ENCODE measurements at regions not wholly inside any gene's neighbourhood (a gene's known extent, or its start where the extent isn't known, plus 50 kb on each side); places are given as distances from the start of the nearest gene placed in this dataset.

DNA sequence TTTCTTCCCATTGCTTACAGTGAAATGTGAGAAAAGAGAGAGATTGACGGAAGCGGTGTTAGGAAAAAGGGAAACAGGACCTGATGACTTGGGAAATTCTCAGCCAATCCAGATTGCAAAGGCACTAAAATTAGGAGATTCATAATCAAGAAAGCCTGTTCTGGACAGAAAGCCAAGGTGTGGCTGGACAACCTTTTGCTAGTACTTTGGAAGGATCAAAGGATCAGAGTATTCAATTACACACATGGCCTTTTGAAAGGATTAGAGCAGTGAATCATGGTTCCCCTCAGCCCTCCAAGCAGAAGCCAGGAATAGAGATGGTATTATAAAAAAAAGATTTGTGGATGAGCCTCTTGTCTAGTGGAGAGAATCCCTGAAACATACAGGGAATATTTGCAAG, 669.8 kb upstream of the ADAMTS5 start:
- TF ChIP-seq, protein P1, sequence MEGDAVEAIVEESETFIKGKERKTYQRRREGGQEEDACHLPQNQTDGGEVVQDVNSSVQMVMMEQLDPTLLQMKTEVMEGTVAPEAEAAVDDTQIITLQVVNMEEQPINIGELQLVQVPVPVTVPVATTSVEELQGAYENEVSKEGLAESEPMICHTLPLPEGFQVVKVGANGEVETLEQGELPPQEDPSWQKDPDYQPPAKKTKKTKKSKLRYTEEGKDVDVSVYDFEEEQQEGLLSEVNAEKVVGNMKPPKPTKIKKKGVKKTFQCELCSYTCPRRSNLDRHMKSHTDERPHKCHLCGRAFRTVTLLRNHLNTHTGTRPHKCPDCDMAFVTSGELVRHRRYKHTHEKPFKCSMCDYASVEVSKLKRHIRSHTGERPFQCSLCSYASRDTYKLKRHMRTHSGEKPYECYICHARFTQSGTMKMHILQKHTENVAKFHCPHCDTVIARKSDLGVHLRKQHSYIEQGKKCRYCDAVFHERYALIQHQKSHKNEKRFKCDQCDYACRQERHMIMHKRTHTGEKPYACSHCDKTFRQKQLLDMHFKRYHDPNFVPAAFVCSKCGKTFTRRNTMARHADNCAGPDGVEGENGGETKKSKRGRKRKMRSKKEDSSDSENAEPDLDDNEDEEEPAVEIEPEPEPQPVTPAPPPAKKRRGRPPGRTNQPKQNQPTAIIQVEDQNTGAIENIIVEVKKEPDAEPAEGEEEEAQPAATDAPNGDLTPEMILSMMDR (IDR thresholded peaks at IDR 0.05; ENCODE audit: borderline replicate concordance, insufficient read depth, low read depth, low read length), result no peak
- no peak overlapping the region for H3K4me3 ChIP-seq (ENCODE audit: low read depth, low read length)

DNA sequence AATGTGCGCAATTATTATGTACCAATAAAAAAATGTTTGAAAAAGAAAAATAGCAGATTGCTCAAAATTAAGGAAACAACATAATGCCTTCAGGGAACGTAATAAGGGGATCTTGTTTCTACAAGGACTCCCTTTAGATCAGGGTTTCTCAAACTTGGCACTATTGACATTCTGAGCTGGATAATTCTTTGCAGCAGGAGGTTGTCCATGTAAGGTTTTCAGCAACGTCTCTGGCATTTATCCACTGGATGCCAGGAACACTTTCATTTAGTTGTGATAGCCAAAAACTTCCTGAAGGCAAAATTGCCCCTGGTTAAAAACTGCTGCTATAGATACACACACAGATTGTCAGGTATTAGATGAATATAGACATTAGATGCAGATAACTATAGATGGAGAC, 666.7 kb upstream of the ADAMTS5 start:
- H3K4me3 ChIP-seq (ENCODE audit: low read depth, low read length), result no peak overlapping the region
- TF ChIP-seq, protein P1 (IDR thresholded peaks at IDR 0.05; ENCODE audit: borderline replicate concordance, insufficient read depth, low read depth, low read length), result no peak

DNA sequence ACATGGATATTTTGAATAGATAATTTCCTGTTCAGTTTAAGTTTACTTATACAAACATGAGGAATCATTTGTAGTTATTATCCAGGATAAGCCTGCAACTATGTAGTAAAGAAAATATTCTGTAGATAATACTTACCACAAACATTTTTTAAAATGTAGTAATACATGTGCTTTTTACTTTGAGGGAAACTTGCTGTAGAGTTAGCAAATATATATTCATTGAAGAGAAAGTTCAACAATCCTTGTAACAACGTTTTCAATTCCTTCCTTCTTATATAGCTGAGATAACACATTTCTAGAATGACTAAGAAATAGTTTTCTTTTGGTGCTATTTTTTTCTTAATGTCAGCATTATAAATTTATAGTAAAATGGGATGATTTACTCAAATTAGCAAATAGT, 664.6 kb upstream of the ADAMTS5 start:
- TF ChIP-seq, protein P1 (IDR thresholded peaks at IDR 0.05; ENCODE audit: borderline replicate concordance, insufficient read depth, low read depth, low read length), result no peak
- H3K4me3 ChIP-seq (ENCODE audit: low read depth, low read length), result no peak overlapping the region

DNA sequence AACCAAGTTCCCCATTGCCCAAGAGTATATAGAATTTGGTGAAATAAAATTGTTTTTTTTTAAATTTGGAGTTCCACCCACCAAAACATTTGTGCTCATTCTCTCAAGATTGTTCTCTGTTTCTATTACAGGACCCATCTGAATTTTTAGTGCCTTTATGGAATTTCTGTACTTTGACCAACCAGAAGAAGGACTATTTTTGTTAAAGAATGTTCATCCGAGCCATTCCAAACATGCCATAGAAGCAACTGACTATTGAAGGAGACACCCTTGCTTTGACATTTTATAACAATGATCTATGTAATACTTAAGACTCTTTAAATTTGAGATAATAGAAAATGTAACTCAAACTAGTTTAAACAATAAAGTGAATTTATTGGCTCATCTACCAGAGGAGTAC, 655.7 kb upstream of the ADAMTS5 start:
- H3K4me3 ChIP-seq (ENCODE audit: low read depth, low read length), result no peak overlapping the region
- TF ChIP-seq, protein P1 (IDR thresholded peaks at IDR 0.05; ENCODE audit: borderline replicate concordance, insufficient read depth, low read depth, low read length), result no peak

DNA sequence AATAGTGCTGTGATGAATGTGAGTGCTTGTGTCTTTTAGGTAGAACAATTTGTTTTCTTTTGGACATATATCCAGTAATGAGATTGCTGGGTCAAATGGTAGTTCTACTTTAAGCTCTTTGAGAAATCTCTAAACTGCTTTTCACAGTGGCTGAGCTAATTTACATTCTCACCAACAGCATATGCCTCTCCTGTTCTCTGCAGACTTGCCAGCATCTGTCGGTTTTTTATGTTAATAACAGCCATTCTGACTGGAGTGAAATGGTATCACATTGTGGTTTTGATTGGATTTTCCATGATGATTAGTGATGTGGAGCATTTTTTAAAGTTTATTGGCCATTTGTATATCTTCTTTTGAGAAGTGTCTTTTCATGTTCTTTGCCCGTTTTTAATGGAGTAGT, 647.3 kb upstream of the ADAMTS5 start:
- TF ChIP-seq, protein P1 (IDR thresholded peaks at IDR 0.05; ENCODE audit: borderline replicate concordance, insufficient read depth, low read depth, low read length), result no peak
- no peak overlapping the region for H3K4me3 ChIP-seq (ENCODE audit: low read depth, low read length)

DNA sequence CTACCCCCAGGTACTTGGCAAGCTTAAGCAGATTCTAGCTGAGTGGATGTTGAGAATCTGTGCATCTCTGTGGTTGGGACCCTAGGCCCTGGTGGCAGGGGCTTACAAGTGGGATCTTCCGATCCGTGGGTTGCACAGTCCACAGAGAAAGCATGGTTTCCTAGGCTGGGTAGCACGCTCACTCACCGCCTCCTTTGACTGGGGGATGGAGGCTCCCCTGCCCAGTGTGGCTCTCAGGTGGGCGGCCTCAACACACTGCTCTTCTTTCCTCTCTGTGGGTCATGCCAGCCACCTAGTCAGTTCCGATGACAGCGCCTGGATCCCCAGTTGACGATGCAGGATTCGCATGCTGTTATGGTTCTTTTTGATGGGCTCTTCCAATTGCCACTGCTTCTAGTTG, 639.5 kb upstream of the ADAMTS5 start:
- no peak overlapping the region for H3K4me3 ChIP-seq (ENCODE audit: low read depth, low read length)

DNA sequence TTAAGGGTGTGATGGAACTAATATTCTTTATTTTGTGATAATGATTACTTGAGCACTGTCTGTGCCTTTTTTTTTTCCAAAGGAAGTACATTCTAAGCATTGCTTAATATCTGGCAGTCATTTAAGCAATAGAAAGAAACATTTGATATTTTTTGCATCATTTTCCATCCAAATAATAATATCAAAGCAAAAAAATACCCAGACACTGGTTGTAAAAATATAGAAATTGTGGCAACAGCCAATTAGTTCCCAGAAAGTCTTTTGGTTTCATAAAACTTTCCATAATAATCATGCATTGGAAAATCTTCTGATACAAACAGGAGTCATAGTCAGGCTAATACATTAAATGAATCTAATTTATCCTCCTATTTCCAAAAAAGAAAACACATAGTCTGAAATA, 629.3 kb upstream of the ADAMTS5 start:
- H3K4me3 ChIP-seq (ENCODE audit: low read depth, low read length), result no peak overlapping the region
- TF ChIP-seq, protein P1 (IDR thresholded peaks at IDR 0.05; ENCODE audit: borderline replicate concordance, insufficient read depth, low read depth, low read length), result no peak

More for the DNA sequence above, 639.5 kb upstream of the ADAMTS5 start:
- TF ChIP-seq, protein P1 (IDR thresholded peaks at IDR 0.05; ENCODE audit: borderline replicate concordance, insufficient read depth, low read depth, low read length), result no peak
